Urinary bladder (tissue), 3 donors: ENCODE measurements at regions not wholly inside any gene's neighbourhood (a gene's known extent, or its start where the extent isn't known, plus 50 kb on each side); places are given as distances from the start of the nearest gene placed in this dataset.

Source experiments
- DNase-seq: peaks from one replicate; pipeline ENCODE4 v3.0.0-alpha.2; 2015; ENCODE audit errors: extremely low spot score
- H3K27ac ChIP-seq: one replicate; pipeline ENCODE4 v1.5.1; 2013; ENCODE audit warnings: low read depth, mild to moderate bottlenecking, moderate library complexity
- H3K36me3 ChIP-seq: one replicate; pipeline ENCODE4 v1.6.1; 2013; ENCODE audit warnings: mild to moderate bottlenecking, moderate library complexity; ENCODE audit not compliant: insufficient read depth
- H3K4me1 ChIP-seq: one replicate; pipeline ENCODE4 v1.6.1; 2013; ENCODE audit warnings: mild to moderate bottlenecking, moderate library complexity; ENCODE audit not compliant: insufficient read depth
- H3K4me3 ChIP-seq: one replicate; pipeline ENCODE4 v1.5.1; 2013; ENCODE audit warnings: low read depth, low read length
- WGBS: extraction: QIAGEN DNeasy Blood & Tissue Kit; methylation state at CpG from one replicate; pipeline ENCODE4 v1.1.7; 2013; 5-methylcytosine and 5-hydroxymethylcytosine counted together
- donor health status: healthy with polysubstance abuse.
- donor health status: healthy.

DNA sequence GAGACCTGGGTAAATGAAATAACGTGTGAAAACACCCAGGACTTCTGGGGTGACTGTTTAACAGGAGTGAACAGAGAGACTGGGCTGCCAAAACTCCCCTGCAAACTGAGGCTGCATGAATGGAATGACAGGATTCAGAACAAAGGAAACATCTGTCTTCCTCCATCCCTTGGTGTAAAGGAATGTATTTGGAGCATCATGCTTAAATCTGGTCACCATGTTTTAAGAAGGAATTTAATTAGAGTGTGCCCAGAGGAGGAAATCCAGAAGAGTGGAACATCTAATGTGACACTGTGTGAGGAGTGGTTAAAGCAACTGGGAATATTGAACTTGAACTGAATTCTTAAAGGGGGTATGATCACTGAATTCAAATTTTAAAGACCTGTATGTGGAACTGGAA is 437.2 kb downstream of the LIG4 start:
- 58% methylated on average over 1 of the region's 1 CpG for WGBS
- no peak overlapping the region for H3K27ac ChIP-seq
- no peak for DNase-seq
- no peaks in the 10 kb centered on the region for H3K4me1 ChIP-seq
- H3K4me3 ChIP-seq, result no peak overlapping the region
- H3K36me3 ChIP-seq, result no peaks in the 10 kb centered on the region

GRCh38 chr13:107770541-107770940 is 444.8 kb downstream of the LIG4 start:
- DNase-seq, result no peak
- no peaks in the 10 kb centered on the region for H3K36me3 ChIP-seq
- H3K4me3 ChIP-seq, result no peak overlapping the region
- no peak overlapping the region for H3K27ac ChIP-seq
- no peaks in the 10 kb centered on the region for H3K4me1 ChIP-seq

GRCh38 chr13:107767119-107767518 is 448.2 kb downstream of the LIG4 start:
- no peak for DNase-seq
- H3K27ac ChIP-seq, result no peak overlapping the region
- H3K36me3 ChIP-seq, result no peaks in the 10 kb centered on the region
- WGBS, result 81% methylated on average over 3 of the region's 3 CpGs
- no peak overlapping the region for H3K4me3 ChIP-seq
- H3K4me1 ChIP-seq, result no peaks in the 10 kb centered on the region

- Histone ChIP-seq H3K4me3 (no peak overlapping the region), H3K27ac (no peak overlapping the region), H3K36me3 (no peaks in the 10 kb centered on the region), H3K4me1 (no peaks in the 10 kb centered on the region)
- 37% methylated on average over 6 of the region's 6 CpGs for WGBS
- DNase-seq, result no peak
These were observed 449.5 kb downstream of the LIG4 start for GRCh38 chr13:107765724-107766401.

DNA sequence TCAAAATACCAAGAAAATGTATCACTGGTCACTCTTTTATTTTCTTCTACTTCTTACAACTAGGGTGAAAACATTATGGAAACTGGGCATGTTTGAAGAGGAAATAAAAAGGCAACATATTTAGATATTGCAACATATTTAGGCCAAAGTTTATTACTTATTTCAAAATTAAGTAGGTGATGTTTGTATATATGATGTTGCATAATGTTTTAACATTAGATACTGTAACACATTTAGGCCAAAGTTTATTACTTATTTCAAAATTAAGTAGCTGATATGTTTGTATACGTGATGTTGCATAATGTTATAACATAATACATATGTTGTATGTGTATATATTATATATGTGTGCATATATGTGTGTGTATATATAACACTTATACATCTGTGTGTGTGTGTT is 451.3 kb downstream of the LIG4 start:
- Histone ChIP-seq H3K27ac (no peak overlapping the region), H3K4me1 (no peaks in the 10 kb centered on the region), H3K4me3 (no peak overlapping the region), H3K36me3 (no peaks in the 10 kb centered on the region)
- 85% methylated on average over 1 of the region's 1 CpG for WGBS
- no peak for DNase-seq

DNA sequence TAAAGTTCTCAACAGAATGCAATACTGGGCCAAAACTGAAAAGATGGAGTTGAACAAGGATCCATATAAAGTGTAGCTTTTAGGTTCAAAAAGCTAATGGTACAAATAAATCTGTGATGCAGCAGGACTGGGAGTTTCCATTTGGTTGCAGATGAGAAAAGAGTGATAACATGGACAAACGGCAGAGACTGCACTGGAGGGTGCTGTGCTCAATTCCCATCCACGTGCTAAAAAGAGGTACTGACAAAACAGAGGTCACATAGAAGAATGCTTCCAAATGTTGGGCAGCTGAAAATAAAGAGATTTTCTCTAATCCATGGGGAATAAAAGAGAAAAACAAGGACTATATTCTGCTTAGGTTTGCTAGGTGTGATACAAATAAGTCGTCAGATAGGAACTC is 461.6 kb downstream of the LIG4 start:
- Histone ChIP-seq H3K36me3 (no peaks in the 10 kb centered on the region), H3K4me1 (no peaks in the 10 kb centered on the region), H3K27ac (no peak overlapping the region), H3K4me3 (no peak overlapping the region)
- DNase-seq, result no peak
- 30% methylated on average over 3 of the region's 3 CpGs for WGBS

GRCh38 chr13:107753291-107753690 is 462.0 kb downstream of the LIG4 start:
- no peak overlapping the region for H3K27ac ChIP-seq
- no peaks in the 10 kb centered on the region for H3K36me3 ChIP-seq
- H3K4me1 ChIP-seq, result no peaks in the 10 kb centered on the region
- H3K4me3 ChIP-seq, result no peak overlapping the region
- no peak for DNase-seq
- 77% methylated on average over 4 of the region's 4 CpGs for WGBS

GRCh38 chr13:107743983-107744382 is 471.4 kb downstream of the LIG4 start:
- Histone ChIP-seq H3K4me1 (no peaks in the 10 kb centered on the region), H3K27ac (no peak overlapping the region), H3K4me3 (no peak overlapping the region), H3K36me3 (no peaks in the 10 kb centered on the region)
- WGBS, result 41% methylated on average over 3 of the region's 3 CpGs
- no peak for DNase-seq

DNA sequence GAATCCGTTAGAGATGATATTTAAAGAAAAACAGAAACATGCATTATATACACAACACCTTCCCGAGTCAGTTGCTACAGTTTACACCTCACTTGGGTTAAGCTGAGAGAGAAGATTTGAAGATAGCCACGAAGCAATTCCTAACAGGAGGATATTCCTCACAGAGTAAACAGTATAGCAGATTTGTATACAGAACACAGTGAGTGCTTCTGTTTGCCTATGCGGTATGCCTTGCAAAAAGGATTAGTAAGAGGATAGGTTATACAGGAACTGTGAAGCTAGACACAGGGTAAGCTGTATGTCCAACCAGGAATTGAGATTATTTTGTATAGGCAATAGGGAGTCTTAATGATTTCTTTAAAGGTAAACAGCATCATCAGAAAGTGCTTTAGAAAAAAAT is 471.8 kb downstream of the LIG4 start:
- H3K4me1 ChIP-seq, result no peaks in the 10 kb centered on the region
- no peak overlapping the region for H3K27ac ChIP-seq
- H3K36me3 ChIP-seq, result no peaks in the 10 kb centered on the region
- no peak overlapping the region for H3K4me3 ChIP-seq
- DNase-seq, result no peak
- WGBS, result 25% methylated on average over 4 of the region's 4 CpGs

GRCh38 chr13:107743100-107743499 is 472.2 kb downstream of the LIG4 start:
- DNase-seq, result no peak
- no peaks in the 10 kb centered on the region for H3K36me3 ChIP-seq
- no peak overlapping the region for H3K4me3 ChIP-seq
- H3K4me1 ChIP-seq, result no peaks in the 10 kb centered on the region
- WGBS, result 54% methylated on average over 3 of the region's 3 CpGs
- no peak overlapping the region for H3K27ac ChIP-seq

DNA sequence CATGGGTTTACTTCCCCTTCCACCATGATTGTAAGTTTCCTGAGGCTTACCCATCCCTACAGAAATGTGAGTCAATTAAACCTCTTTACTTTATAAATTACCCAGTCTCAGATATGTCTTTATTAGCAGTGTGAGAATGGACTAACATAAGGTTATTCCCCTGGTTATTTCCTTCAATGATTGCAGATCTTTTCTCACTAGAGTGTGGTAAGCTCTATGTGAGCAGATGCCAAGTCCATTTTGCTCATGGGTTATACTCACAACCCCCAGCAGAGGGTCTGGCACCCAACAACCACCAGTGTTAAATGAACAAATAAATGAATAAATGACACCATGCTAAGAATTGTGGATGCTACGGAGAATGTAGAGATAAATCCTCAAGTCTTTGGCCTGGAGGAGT is 472.8 kb downstream of the LIG4 start:
- WGBS, result 82% methylated on average over 1 of the region's 1 CpG
- no peak for DNase-seq
- no peaks in the 10 kb centered on the region for H3K4me1 ChIP-seq
- no peak overlapping the region for H3K27ac ChIP-seq
- no peaks in the 10 kb centered on the region for H3K36me3 ChIP-seq
- no peak overlapping the region for H3K4me3 ChIP-seq

GRCh38 chr13:107738004-107738403 is 477.3 kb downstream of the LIG4 start:
- Histone ChIP-seq H3K27ac (no peak overlapping the region), H3K36me3 (no peaks in the 10 kb centered on the region), H3K4me3 (no peak overlapping the region), H3K4me1 (no peaks in the 10 kb centered on the region)
- DNase-seq, result no peak
- 74% methylated on average over 4 of the region's 4 CpGs for WGBS

- H3K4me1 ChIP-seq, result no peaks in the 10 kb centered on the region
- no peak overlapping the region for H3K4me3 ChIP-seq
- WGBS, result 60% methylated on average over 2 of the region's 2 CpGs
These were observed 478.6 kb downstream of the LIG4 start for GRCh38 chr13:107736731-107737130.

DNA sequence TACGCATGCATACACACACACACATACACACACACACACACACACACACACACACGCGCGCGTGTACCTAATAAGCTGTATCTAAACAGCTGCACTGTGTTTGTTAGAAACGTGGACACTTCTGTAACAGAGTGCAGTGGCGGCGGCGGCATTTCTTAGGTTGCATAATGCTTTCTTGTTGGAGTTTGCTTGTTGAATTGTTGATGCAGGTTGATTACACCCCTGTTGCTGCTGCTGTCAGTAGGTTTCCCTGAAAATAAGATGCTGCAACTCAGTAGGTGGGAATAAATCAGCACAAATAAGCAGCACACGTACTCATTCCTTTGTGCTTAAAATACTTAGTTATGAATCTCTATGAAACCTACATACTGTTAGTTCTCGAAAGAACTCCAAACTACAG is 479.2 kb downstream of the LIG4 start:
- DNase-seq, result no peak
- Histone ChIP-seq H3K4me3 (no peak overlapping the region), H3K36me3 (no peaks in the 10 kb centered on the region), H3K27ac (no peak overlapping the region), H3K4me1 (no peaks in the 10 kb centered on the region)
- WGBS, result 58% methylated on average over 11 of the region's 11 CpGs

More at GRCh38 chr13:107736731-107737130, 478.6 kb downstream of the LIG4 start:
- DNase-seq, result no peak
- Histone ChIP-seq H3K27ac (no peak overlapping the region), H3K36me3 (no peaks in the 10 kb centered on the region)
